ENCODE measurements at regions not wholly inside any gene's neighbourhood (a gene's known extent, or its start where the extent isn't known, plus 50 kb on each side); places are given as distances from the start of the nearest gene placed in this dataset.

- no peaks in the 10 kb centered on the region for H3K79me1 ChIP-seq (ENCODE audit: insufficient read depth, low read depth, low read length, poor library complexity, severe bottlenecking)
- no peaks in the 10 kb centered on the region for H4K20me1 ChIP-seq (ENCODE audit: control insufficient read depth, insufficient read depth, insufficient read length)
- no peak overlapping the region for H2BK15ac ChIP-seq (ENCODE audit: low read depth, low read length)
- peaks cover 0 to 2% (median 0%) of the 10 kb centered on the region in 3 experiments; a peak in 1 of 7 replicates for H3K36me3 Mint-ChIP-seq (ENCODE audit: insufficient read depth in 1 of 3, low read depth in 3 of 3)
- H3K79me2 ChIP-seq (ENCODE audit: insufficient read depth, low read length): no peaks in the 10 kb centered on the region
- DNase-seq: no peak
- H3K27ac Mint-ChIP-seq: no peak overlapping the region
- no peaks in the 10 kb centered on the region for H3K27me3 ChIP-seq (ENCODE audit: insufficient read depth, low read length)
- no peaks in the 10 kb centered on the region for H3K4me1 ChIP-seq (ENCODE audit: insufficient read depth, low read length)
- no peaks in the 10 kb centered on the region for H3K23me2 ChIP-seq (ENCODE audit: insufficient read length, low read depth, low read length, poor library complexity, severe bottlenecking)
- no peak overlapping the region for H3K4me3 Mint-ChIP-seq
- H3K9me3 Mint-ChIP-seq: no peaks in the 10 kb centered on the region; a peak in 1 of 5 replicates
- no peak overlapping the region for H3K27ac ChIP-seq (ENCODE audit: insufficient read length, low read depth, low read length)
- no peak for TF ChIP-seq CTCF (conservative IDR thresholded peaks at IDR 0.05)
- H3K27me3 Mint-ChIP-seq (ENCODE audit: low read depth): no peaks in the 10 kb centered on the region
- no peak overlapping the region for H3K56ac ChIP-seq (ENCODE audit: insufficient read length, low read depth, low read length)
- no peak overlapping the region for H4K91ac ChIP-seq (ENCODE audit: insufficient read length, low read depth, low read length)
- H3K4ac ChIP-seq (ENCODE audit: low read depth, low read length): no peak overlapping the region
- no peak overlapping the region for H2BK12ac ChIP-seq (ENCODE audit: insufficient read length, low read depth, low read length)
- no peaks in the 10 kb centered on the region for H3K4me1 Mint-ChIP-seq
- H3K9ac ChIP-seq (ENCODE audit: extremely low read depth, insufficient read length, low read length): no peak overlapping the region
- H3K14ac ChIP-seq (ENCODE audit: insufficient read depth, low read length): no peak overlapping the region
- no peak overlapping the region for H4K8ac ChIP-seq (replicated peaks; ENCODE audit: insufficient read length, low read depth, low read length)
- no peak overlapping the region for H3K23ac ChIP-seq (ENCODE audit: insufficient read length, low read depth, low read length)
- no peak overlapping the region for H3K4me2 ChIP-seq (ENCODE audit: insufficient read depth, insufficient read length, low read length)
- H2AK5ac ChIP-seq (ENCODE audit: insufficient read length, low read length): no peak overlapping the region
- no peaks in the 10 kb centered on the region for H3K9me3 ChIP-seq (ENCODE audit: control insufficient read depth, low read depth, low read length)
- H3T11ph ChIP-seq (ENCODE audit: low read length): no peak overlapping the region
- no CpG with 5 or more reads among the region's 6 CpGs for WGBS (ENCODE audit: extremely low coverage, insufficient read length, low lambda C conversion rate)
- no peak overlapping the region for H2BK20ac ChIP-seq (ENCODE audit: low read depth, low read length, poor library complexity, severe bottlenecking)
- no peak overlapping the region for H3K18ac ChIP-seq (ENCODE audit: insufficient read length, low read depth, low read length)
- H2BK5ac ChIP-seq (ENCODE audit: insufficient read length, low read length): no peak overlapping the region
- no peak overlapping the region for H2BK120ac ChIP-seq (ENCODE audit: low read depth, low read length, poor library complexity, severe bottlenecking)
- H2AFZ ChIP-seq (ENCODE audit: low read length): no peak overlapping the region
- H4K5ac ChIP-seq (ENCODE audit: insufficient read length, low read depth, low read length): no peak overlapping the region
Measured at GRCh38 chr3:176755977-176756376, 441.3 kb downstream of the TBL1XR1 start.

Measured in H9 (cell line).